Endothelial cell of umbilical vein (primary cell): ENCODE measurements at regions not wholly inside any gene's neighbourhood (a gene's known extent, or its start where the extent isn't known, plus 50 kb on each side); places are given as distances from the start of the nearest gene placed in this dataset.

Experiments used
- BruUV-seq: library from RNA; stranded (reverse); fragments of 400-500 nt; replicated peaks from 2 replicates; lab custom pipeline; 2021; lab: Mats Ljungman, UMichigan
- CTCF ChIA-PET: fragments of 300-600, 350-600 bp; sonication (Branson Sonifier 250); formaldehyde crosslinking; loops from one replicate; lab custom pipeline; 2021; ENCODE audit warnings: antibody characterized with exemption, inconsistent platforms; lab: Charles Lee
- POLR2A ChIA-PET: fragments of 300-600, 350-600 bp; sonication (Branson Sonifier 250); formaldehyde crosslinking; loops from one replicate; lab custom pipeline; 2021; ENCODE audit warnings: antibody characterized with exemption, inconsistent platforms; lab: Charles Lee
- DNase-seq: peaks from one replicate; pipeline ENCODE4 v3.0.0-alpha.2; 2011; ENCODE audit warnings: low read depth, low spot score
- FAIRE-seq: peaks from 2 replicates; lab custom pipeline; 2011; peaks lifted over from hg19 to GRCh38; lab: Jason Lieb, UNC
- H2AFZ ChIP-seq: 2 replicates; pipeline ENCODE4 v1.6.0; 2012; ENCODE audit warnings: low read depth, low read length, control low read depth, inconsistent platforms
- H3K27ac ChIP-seq: 2 replicates; pipeline ENCODE4 v1.5.1; 2011; ENCODE audit warnings: low read depth, mild to moderate bottlenecking, control low read depth, low read length, moderate library complexity; ENCODE audit not compliant: insufficient read depth
- H3K27me3 ChIP-seq, 2 experiments: 2 replicates each; pipeline versions ENCODE4 v1.6.0 to v1.6.1; 2011; ENCODE audit warnings: low read length in 2 of 2, mixed read lengths in 1 of 2; ENCODE audit not compliant: control insufficient read depth in 2 of 2, insufficient read depth in 2 of 2
- H3K36me3 ChIP-seq, 2 experiments: 2 replicates in 1 of 2; 3 replicates in 1 of 2; pipeline ENCODE4 v1.5.1; 2011; ENCODE audit warnings: low read length in 2 of 2, mild to moderate bottlenecking in 1 of 2, moderate library complexity in 1 of 2; ENCODE audit not compliant: control insufficient read depth in 2 of 2, insufficient read depth in 2 of 2; ENCODE audit errors: extremely low read depth in 1 of 2
- H3K4me1 ChIP-seq: 3 replicates; pipeline ENCODE4 v1.5.1; 2011; ENCODE audit warnings: mild to moderate bottlenecking, low read length; ENCODE audit not compliant: control insufficient read depth, insufficient read depth; ENCODE audit errors: extremely low read depth
- H3K4me2 ChIP-seq: 2 replicates; pipeline ENCODE4 v1.6.1; 2011; ENCODE audit warnings: low read length, control low read depth, mixed read lengths; ENCODE audit not compliant: insufficient read depth
- H3K4me3 ChIP-seq, 3 experiments: fragments of 200-600 bp in 1 of 3; sonication (generic), shearing (Covaris generic) in 1 of 3; replicated peaks in 1 of 3; 2 replicates each; pipeline ENCODE4 v1.5.1; 2011 to 2016; ENCODE audit warnings: control low read depth in 3 of 3, low read length in 3 of 3, mild to moderate bottlenecking in 2 of 3, inconsistent platforms in 1 of 3, low read depth in 1 of 3, moderate library complexity in 1 of 3; ENCODE audit not compliant: insufficient read depth in 1 of 3
- H3K79me2 ChIP-seq: 2 replicates; pipeline ENCODE4 v1.6.0; 2012; ENCODE audit warnings: low read length, inconsistent platforms; ENCODE audit not compliant: control insufficient read depth, insufficient read depth
- H3K9ac ChIP-seq: replicated peaks from 2 replicates; pipeline ENCODE3; 2011; ENCODE audit warnings: low read length, control low read depth; ENCODE audit not compliant: insufficient read depth; ENCODE audit errors: extremely low read depth
- H3K9me1 ChIP-seq: replicated peaks from 3 replicates; pipeline ENCODE4 v1.6.0; 2011; ENCODE audit warnings: mild to moderate bottlenecking, low read length; ENCODE audit not compliant: control insufficient read depth, insufficient read depth; ENCODE audit errors: extremely low read depth
- H3K9me3 ChIP-seq: replicated peaks from 2 replicates; pipeline ENCODE4 v1.5.1; 2012; ENCODE audit warnings: low read length, inconsistent platforms; ENCODE audit not compliant: control insufficient read depth, insufficient read depth
- H4K20me1 ChIP-seq: replicated peaks from 2 replicates; pipeline ENCODE3; 2011; ENCODE audit warnings: mild to moderate bottlenecking, low read length; ENCODE audit not compliant: control insufficient read depth, insufficient read depth; ENCODE audit errors: extremely low read depth
- CTCF ChIP-seq, 2 donors: IDR thresholded peaks; 1 replicate in 1 of 2; 2 replicates in 1 of 2; pipeline ENCODE4 v1.5.1; 2011; ENCODE audit warnings: low read length in 2 of 2, mild to moderate bottlenecking in 2 of 2, moderate library complexity in 2 of 2, control low read depth in 1 of 2, inconsistent platforms in 1 of 2, low read depth in 1 of 2; ENCODE audit not compliant: insufficient read depth in 1 of 2; ENCODE audit errors: extremely low read depth in 1 of 2
- EZH2 ChIP-seq: IDR thresholded peaks from 2 replicates; pipeline ENCODE4 v1.6.1; 2012; ENCODE audit warnings: borderline replicate concordance, low read depth, mild to moderate bottlenecking, moderate library complexity, low read length, inconsistent platforms; ENCODE audit not compliant: severe bottlenecking
- FOS ChIP-seq: IDR thresholded peaks from 2 replicates; pipeline ENCODE4 v1.6.1; 2011; ENCODE audit warnings: mild to moderate bottlenecking, low read length, moderate library complexity, borderline replicate concordance; ENCODE audit not compliant: insufficient read depth
- GATA2 ChIP-seq: IDR thresholded peaks from 2 replicates; pipeline ENCODE4 v1.7.0; 2011; ENCODE audit warnings: low read depth, mild to moderate bottlenecking, moderate library complexity, mixed read lengths, low read length; ENCODE audit not compliant: insufficient read length, insufficient read depth
- JUN ChIP-seq: IDR thresholded peaks from 2 replicates; pipeline ENCODE4 v1.6.1; 2011; ENCODE audit warnings: borderline replicate concordance, low read depth; ENCODE audit not compliant: insufficient read length, insufficient read depth
- MAX ChIP-seq: IDR thresholded peaks from 2 replicates; pipeline ENCODE4 v1.6.1; 2011; ENCODE audit not compliant: insufficient read depth, insufficient read length
- MYC ChIP-seq: IDR thresholded peaks from one replicate; pipeline ENCODE4 v1.6.1; 2011; ENCODE audit warnings: mild to moderate bottlenecking, low read depth, low read length
- POLR2A ChIP-seq: IDR thresholded peaks from 2 replicates; pipeline ENCODE4 v1.6.1; 2012; ENCODE audit warnings: low read depth, mild to moderate bottlenecking, control low read depth, low read length
- POLR2AphosphoS5 ChIP-seq: IDR thresholded peaks from 2 replicates; pipeline ENCODE4 v1.6.1; 2012; ENCODE audit warnings: low read depth, mild to moderate bottlenecking, control low read depth, low read length, moderate library complexity; ENCODE audit not compliant: insufficient read depth
- dilution Hi-C: fragments of 300-500 bp; cut with MboI; formaldehyde crosslinking; loops from one replicate; pipeline ENCODE4 v1.15.0; 2019; ENCODE audit warnings: low sequenced_read_pairs; ENCODE audit not compliant: extremely low pct_ligation_motif_present
- intact Hi-C: fragments of 100-400 bp; cut with micrococcal nuclease; formaldehyde crosslinking; loops from one replicate; pipeline ENCODE4 v1.10.0; 2022

GRCh38 chr7:67866812-67867211 lies 870.2 kb downstream of the TYW1 start:
- no peak overlapping the region for H3K4me3 ChIP-seq
- peaks cover 3% of the 10 kb centered on the region for H3K9me3 ChIP-seq
- POLR2A ChIA-PET = no interaction called here
- intact Hi-C loops (no loop called here), dilution Hi-C loops (no loop called here)
- DNase-seq = no peak
- no peak overlapping the region for H3K4me2 ChIP-seq
- FAIRE-seq = no peak
- H3K4me1 ChIP-seq = no peaks in the 10 kb centered on the region
- no peaks in the 10 kb centered on the region for H4K20me1 ChIP-seq
- H3K36me3 ChIP-seq = no peaks in the 10 kb centered on the region
- CTCF ChIA-PET = no interaction called here
- H3K27ac ChIP-seq = no peak overlapping the region
- no peak overlapping the region for H3K9ac ChIP-seq
- no peaks in the 10 kb centered on the region for H3K79me2 ChIP-seq
- no peak for TF ChIP-seq MAX
- no peak for TF ChIP-seq POLR2A
- no peak for TF ChIP-seq GATA2
- no peak for TF ChIP-seq CTCF (IDR thresholded peaks at IDR 0.05; ENCODE audit: extremely low read depth in 1 of 2, insufficient read depth in 1 of 2, low read depth in 1 of 2, low read length in 2 of 2)
- no peak for TF ChIP-seq FOS
- TF ChIP-seq MYC = no peak
- TF ChIP-seq JUN = no peak
- TF ChIP-seq POLR2AphosphoS5 = no peak
- TF ChIP-seq EZH2 = no peak
- no peak overlapping the region for H2AFZ ChIP-seq
- H3K9me1 ChIP-seq = no peaks in the 10 kb centered on the region
- no TSS peak for BruUV-seq
- no peaks in the 10 kb centered on the region for H3K27me3 ChIP-seq
